CD4-positive, alpha-beta T cell treated with Interleukin-12 subunit alpha and Interleukin-12 subunit beta, for 1 hour (primary cell): ENCODE measurements at regions not wholly inside any gene's neighbourhood (a gene's known extent, or its start where the extent isn't known, plus 50 kb on each side); places are given as distances from the start of the nearest gene placed in this dataset.
"Not testable (repeated sequence)": the region's sequence is repeated elsewhere in the genome, so short reads cannot be mapped to it uniquely, and the experiment has no call there.

ENCODE experiments used
- DNase-seq: peaks from one replicate; pipeline ENCODE4 v3.0.0-alpha.2; 2020

- no peak for DNase-seq
Measured at GRCh38 chr13:80830431-80830830, 489.5 kb upstream of the SPRY2 start.

DNA sequence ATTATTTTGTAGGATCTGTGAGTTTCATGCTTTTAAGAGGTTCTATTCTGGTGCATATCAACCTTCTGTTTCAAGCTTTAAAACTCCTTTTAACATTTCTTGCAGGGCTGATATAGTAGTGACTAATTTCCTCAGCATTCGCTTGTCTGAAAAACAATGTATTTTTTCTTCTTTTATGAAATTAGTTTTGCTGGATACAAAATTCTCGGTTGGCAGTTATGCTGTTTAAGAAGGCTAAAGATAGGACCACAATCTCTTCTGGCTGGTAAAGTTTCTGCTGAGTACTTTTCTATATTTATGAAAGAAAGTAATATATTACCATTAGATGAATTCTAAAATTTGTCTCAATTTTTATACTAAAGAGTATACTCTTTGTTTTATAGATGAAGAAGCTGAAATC is 487.8 kb upstream of the SPRY2 start:
- DNase-seq = no peak

DNA sequence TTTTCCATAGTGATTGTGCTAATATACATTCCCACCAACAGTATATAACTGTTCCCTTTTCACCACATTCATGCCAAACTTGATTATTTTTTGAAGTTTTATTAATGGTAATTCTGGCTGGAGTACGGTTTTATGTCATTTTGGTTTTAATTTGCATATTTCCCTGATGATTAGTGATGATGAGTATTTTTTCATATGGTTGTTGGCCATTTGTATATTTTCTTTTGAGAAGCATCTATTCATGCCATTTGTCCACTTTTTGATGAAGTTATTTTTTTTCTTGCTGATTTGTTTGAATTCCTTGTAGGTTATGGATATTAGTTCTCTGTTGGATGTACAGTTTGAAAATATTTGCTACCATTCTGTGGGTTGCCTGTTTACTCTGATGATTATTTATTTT is 484.4 kb upstream of the SPRY2 start:
- no peak for DNase-seq

DNA sequence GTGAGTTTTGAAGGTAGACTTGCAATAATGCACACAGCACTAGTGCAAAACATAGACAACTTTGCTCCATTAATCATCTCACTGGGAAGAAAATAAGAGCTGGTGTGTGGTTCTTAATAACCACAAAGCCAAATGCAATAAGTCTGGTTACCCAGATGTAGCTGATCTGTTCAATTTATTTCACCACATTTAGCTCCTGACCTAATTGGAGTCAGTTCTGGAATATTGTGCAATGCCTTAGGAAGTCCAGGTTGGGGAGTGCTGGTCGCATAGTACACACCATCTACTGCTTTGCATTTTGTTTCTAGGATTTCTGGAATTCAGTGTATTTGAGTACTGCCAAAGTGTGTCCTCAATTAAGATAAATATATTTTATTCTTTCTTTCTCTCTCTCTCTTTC is 483.3 kb upstream of the SPRY2 start:
- DNase-seq = no peak

DNA sequence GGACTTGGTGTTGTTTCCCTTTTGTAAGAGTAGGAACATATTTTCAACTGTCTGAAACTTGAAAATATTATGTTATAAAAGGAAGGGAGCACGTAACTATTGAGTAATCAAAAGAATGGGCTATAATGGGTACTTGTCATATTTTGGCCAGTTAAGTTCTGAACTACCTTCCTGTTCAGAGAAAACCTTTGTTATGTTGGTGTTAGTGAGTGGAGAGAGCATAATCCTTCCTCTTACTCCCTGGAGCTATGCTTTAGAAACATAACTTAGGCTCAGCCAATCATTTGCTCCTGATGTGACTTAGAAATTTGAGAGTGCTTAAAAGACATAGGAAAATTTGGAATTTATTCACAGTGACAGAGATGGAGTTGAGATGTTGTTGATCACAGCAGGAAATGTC is 482.5 kb upstream of the SPRY2 start:
- no peak for DNase-seq

GRCh38 chr13:80821466-80821865 is 480.5 kb upstream of the SPRY2 start:
- DNase-seq = no peak

GRCh38 chr13:80817979-80818378 is 477.1 kb upstream of the SPRY2 start:
- no peak for DNase-seq

DNA sequence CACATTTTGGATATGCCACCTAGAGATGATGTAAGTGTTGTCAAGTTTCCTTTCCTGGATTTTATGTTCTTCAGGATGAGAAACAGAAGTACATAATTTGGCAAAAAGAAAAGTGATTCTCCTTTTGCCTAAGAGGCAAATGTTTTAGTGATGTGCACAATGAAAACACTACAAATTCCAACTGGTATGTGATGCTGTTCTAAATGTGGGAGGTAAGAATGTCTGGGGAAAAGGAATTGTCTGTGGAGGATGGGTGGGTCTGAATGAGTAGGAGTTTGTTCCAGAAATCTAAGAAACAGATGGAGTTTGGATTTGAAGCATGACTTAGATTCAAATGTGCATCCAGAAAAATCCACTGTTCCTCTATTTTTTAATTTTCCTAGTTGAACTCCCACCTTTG is 473.6 kb upstream of the SPRY2 start:
- no peak for DNase-seq

- not testable (repeated sequence) for DNase-seq
Measured at GRCh38 chr13:80810294-80810693, 469.4 kb upstream of the SPRY2 start.

- DNase-seq = no peak
Measured at GRCh38 chr13:80802946-80803345, 462.0 kb upstream of the SPRY2 start.

DNA sequence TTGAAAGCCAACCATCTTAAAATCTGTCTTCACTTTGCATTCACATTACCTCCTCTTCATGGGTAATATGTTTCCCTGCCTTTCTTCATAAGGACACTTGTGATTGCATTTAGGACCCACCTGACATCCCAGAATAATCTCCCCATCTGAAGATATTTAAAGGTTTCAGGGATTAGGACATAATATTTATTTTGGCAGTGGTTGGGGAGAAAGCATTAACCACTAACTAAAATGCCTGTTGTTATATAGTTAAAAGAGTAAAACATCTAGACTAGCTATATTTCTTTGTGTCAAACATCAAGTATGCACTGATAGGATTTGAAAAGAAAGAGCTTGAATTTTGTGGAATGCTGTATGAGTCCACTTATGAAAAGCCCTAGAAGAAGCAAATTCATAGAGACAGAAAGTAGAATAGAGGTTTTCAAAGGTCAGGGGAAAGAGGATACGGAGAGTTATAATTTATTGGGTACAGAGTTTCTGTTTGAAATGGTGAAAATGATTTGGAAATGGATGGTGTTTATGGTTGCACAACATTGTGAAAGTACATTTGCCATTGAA is 457.7 kb upstream of the SPRY2 start:
- DNase-seq = no peak

DNA sequence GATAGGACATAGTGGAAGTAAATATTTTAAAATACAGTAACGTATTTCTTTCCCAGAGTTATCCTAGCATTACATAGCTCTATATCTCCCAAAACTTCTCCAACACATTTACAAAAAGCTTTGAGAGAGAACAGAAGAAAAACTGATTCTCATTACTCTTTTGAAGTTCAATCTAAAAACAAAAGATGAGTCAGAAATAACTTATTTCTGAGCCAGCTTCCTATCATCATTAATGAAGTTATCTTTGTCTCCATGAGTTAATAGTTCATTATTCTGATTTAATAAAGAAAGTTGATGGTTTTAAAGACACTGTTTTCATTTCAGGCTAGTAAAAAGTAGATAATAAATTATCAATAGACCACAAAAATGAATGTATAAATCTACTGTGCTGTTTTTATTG is 446.7 kb upstream of the SPRY2 start:
- DNase-seq = no peak

DNA sequence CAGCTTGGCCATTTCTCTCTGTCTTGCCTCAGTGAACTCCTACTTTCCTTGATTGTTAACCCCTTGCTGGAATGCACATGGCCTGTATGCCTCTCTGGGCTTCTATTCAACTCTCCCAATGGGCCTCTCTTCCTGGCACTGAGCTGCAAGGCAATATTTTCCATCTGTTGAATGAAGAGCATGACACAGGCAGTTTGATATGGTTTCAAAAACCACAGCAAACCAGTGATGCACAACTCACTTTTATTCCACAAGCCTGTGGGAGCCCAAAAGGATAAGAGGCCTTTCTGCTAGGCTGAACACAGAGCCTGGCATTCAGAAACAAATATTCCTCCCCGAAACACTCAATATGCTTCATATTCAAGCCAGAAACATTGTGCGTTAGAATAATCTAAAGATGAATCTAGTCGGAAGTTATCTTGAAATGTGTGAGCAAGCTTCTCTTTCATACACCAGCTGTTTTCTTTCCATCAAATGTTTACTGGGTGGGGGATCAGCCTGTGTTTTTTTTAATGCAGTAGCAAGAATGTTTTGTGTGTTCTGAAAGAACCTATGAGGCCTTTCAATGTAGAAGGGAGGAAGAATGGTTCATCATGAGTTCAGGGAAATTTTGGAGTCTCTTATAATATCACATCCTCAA is 443.1 kb upstream of the SPRY2 start:
- DNase-seq = no peak

- DNase-seq = no peak
Measured at GRCh38 chr13:80782441-80782840, 441.5 kb upstream of the SPRY2 start.

GRCh38 chr13:80778297-80778696 is 437.4 kb upstream of the SPRY2 start:
- no peak for DNase-seq

DNA sequence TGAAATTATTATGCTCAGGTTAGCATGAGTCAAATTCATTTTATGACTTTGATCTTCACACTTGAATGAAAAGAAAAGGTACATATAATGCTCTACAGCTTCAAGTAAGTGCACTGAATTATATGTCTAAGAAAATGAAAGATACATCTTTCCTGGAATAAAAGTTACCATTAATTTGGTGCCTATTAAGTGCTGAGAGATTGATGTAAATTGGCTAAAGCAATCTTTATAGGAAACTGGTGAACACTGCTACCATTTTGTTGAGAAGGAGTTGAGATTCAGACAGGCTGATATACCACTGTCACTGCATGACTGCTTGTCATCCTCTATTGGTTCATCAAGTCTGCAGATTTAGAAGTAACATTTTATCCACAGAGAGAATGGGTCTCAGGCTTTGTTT is 416.8 kb upstream of the SPRY2 start:
- no peak for DNase-seq

GRCh38 chr13:80755910-80756309 is 415.0 kb upstream of the SPRY2 start:
- DNase-seq = no peak

GRCh38 chr13:80754441-80754840 is 413.5 kb upstream of the SPRY2 start:
- no peak for DNase-seq

DNA sequence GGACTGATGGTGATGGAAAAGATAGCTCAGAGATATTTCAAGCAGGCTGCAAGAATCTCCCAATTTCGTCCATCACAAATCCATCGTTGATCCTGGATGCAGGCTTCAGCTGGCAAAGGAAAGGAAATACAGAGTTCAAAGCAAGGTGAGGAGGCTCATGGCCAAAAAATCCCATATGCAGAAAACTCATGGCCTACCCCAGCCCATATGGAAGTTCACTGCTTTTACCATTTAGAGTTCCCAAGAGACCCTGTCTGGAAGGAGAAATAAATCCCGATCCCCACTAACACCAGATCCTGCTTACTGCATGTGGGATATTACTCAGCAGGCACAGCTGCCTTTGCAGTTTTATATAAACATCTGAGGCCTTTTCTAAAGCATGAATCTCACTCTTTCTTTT is 412.9 kb upstream of the SPRY2 start:
- no peak for DNase-seq

DNA sequence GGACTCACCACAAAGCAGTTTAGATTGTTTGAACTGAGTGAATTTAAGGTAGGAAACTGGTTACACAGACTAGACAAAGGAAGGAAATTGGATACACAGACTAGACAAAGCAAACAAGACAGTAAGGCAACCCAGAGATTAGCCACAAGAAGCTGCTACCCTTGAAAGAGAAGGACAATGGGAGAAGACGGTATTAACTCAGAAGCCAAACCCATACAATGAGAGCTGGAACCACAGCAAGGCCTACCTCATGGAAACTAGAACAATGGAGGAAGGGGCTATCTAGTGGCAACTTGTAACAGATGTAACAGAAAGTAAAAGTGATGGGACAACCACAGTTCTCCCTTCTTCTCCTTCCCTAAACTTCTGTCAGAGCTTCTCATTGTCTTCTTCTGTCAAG is 410.9 kb upstream of the SPRY2 start:
- no peak for DNase-seq

- DNase-seq = no peak
Measured at GRCh38 chr13:80744147-80744914, 403.4 kb upstream of the SPRY2 start.

GRCh38 chr13:80742033-80742432 is 401.1 kb upstream of the SPRY2 start:
- no peak for DNase-seq

DNA sequence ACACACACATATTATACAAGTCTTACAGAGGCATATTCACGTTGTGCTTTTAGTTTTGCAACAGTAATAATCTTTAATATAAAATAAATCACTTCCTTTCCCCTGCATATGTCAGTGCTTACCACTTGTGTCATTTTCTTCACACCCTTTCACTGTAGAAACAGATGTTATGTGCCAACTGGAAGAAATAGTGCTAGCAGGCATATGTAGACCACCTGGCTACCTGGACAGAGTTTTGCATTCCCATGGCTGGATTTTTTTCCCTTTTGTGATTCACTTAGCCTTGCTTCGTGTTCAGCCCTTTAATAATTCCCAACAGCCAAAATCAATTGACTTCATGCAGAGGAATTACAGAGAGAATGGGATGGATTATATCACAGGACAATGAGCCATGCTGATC is 399.1 kb upstream of the SPRY2 start:
- no peak for DNase-seq

GRCh38 chr13:80737513-80737912 is 396.6 kb upstream of the SPRY2 start:
- no peak for DNase-seq
